ENCODE measurements at regions not wholly inside any gene's neighbourhood (a gene's known extent, or its start where the extent isn't known, plus 50 kb on each side); places are given as distances from the start of the nearest gene placed in this dataset.
"Not testable (repeated sequence)": the region's sequence is repeated elsewhere in the genome, so short reads cannot be mapped to it uniquely, and the experiment has no call there.

GRCh38 chr15:20307137-20307536 lies 234.5 kb downstream of the GOLGA6L6 start:
- H3K79me2 ChIP-seq (ENCODE audit: insufficient read depth); H3K9me3 ChIP-seq; POLR2A ChIA-PET; H3K9me2 ChIP-seq; H3K4me2 ChIP-seq; H4K20me1 ChIP-seq (ENCODE audit: insufficient read depth); H3K36me3 ChIP-seq (replicated peaks in 1 of 2; ENCODE audit: control insufficient read depth in 1 of 2, insufficient read depth in 2 of 2, low read length in 1 of 2); H3K9ac ChIP-seq; H3F3A ChIP-seq (replicated peaks; ENCODE audit: insufficient read depth); H3K27ac ChIP-seq (ENCODE audit: low read depth in 2 of 2, low read length in 1 of 2); DNase-seq; CTCF ChIA-PET; H3K4me1 ChIP-seq (ENCODE audit: control insufficient read depth in 1 of 2, insufficient read depth in 2 of 2, low read depth in 1 of 2, low read length in 1 of 2); H3K4me3 ChIP-seq (ENCODE audit: low read depth in 2 of 2, low read length in 1 of 2); H3K27me3 ChIP-seq (ENCODE audit: insufficient read depth); H2AFZ ChIP-seq (ENCODE audit: low read depth): not testable (repeated sequence)
- WGBS (ENCODE audit: low lambda C conversion rate): 0% methylated on average over 1 of the region's 1 CpG

- POLR2A ChIA-PET; H3K9ac ChIP-seq; H3K27ac ChIP-seq (ENCODE audit: low read depth in 2 of 2, low read length in 1 of 2); H3K79me2 ChIP-seq (ENCODE audit: insufficient read depth); H3K9me2 ChIP-seq; DNase-seq; H3K27me3 ChIP-seq (ENCODE audit: insufficient read depth); H4K20me1 ChIP-seq (ENCODE audit: insufficient read depth); H3K9me3 ChIP-seq; CTCF ChIA-PET; H3K4me2 ChIP-seq; H3K4me3 ChIP-seq (ENCODE audit: low read depth in 2 of 2, low read length in 1 of 2); H3K4me1 ChIP-seq (ENCODE audit: control insufficient read depth in 1 of 2, insufficient read depth in 2 of 2, low read depth in 1 of 2, low read length in 1 of 2); H3K36me3 ChIP-seq (replicated peaks in 1 of 2; ENCODE audit: control insufficient read depth in 1 of 2, insufficient read depth in 2 of 2, low read length in 1 of 2); H2AFZ ChIP-seq (ENCODE audit: low read depth); H3F3A ChIP-seq (replicated peaks; ENCODE audit: insufficient read depth): not testable (repeated sequence)
- 4% methylated on average over 3 of the region's 3 CpGs for WGBS (ENCODE audit: low lambda C conversion rate)
Observed at GRCh38 chr15:20306497-20307106, 235.0 kb downstream of the GOLGA6L6 start.

GRCh38 chr15:20305912-20306311 lies 235.7 kb downstream of the GOLGA6L6 start:
- H3F3A ChIP-seq (replicated peaks; ENCODE audit: insufficient read depth); H3K79me2 ChIP-seq (ENCODE audit: insufficient read depth); POLR2A ChIA-PET; H3K4me2 ChIP-seq; H3K36me3 ChIP-seq (replicated peaks in 1 of 2; ENCODE audit: control insufficient read depth in 1 of 2, insufficient read depth in 2 of 2, low read length in 1 of 2); CTCF ChIA-PET; H3K9me2 ChIP-seq; H3K9ac ChIP-seq; H3K27me3 ChIP-seq (ENCODE audit: insufficient read depth); H3K27ac ChIP-seq (ENCODE audit: low read depth in 2 of 2, low read length in 1 of 2); H2AFZ ChIP-seq (ENCODE audit: low read depth); H3K4me1 ChIP-seq (ENCODE audit: control insufficient read depth in 1 of 2, insufficient read depth in 2 of 2, low read depth in 1 of 2, low read length in 1 of 2); H4K20me1 ChIP-seq (ENCODE audit: insufficient read depth); H3K9me3 ChIP-seq; H3K4me3 ChIP-seq (ENCODE audit: low read depth in 2 of 2, low read length in 1 of 2); DNase-seq: not testable (repeated sequence)
- 7% methylated on average over 5 of the region's 7 CpGs for WGBS (ENCODE audit: low lambda C conversion rate)

GRCh38 chr15:20305015-20305465 lies 236.6 kb downstream of the GOLGA6L6 start:
- H3K4me2 ChIP-seq; H3K9me3 ChIP-seq; DNase-seq; H3F3A ChIP-seq (replicated peaks; ENCODE audit: insufficient read depth); H3K4me3 ChIP-seq (ENCODE audit: low read depth in 2 of 2, low read length in 1 of 2); POLR2A ChIA-PET; H3K9ac ChIP-seq; H3K9me2 ChIP-seq; H3K27ac ChIP-seq (ENCODE audit: low read depth in 2 of 2, low read length in 1 of 2); CTCF ChIA-PET; H3K27me3 ChIP-seq (ENCODE audit: insufficient read depth); H3K79me2 ChIP-seq (ENCODE audit: insufficient read depth); H4K20me1 ChIP-seq (ENCODE audit: insufficient read depth); H2AFZ ChIP-seq (ENCODE audit: low read depth); H3K36me3 ChIP-seq (replicated peaks in 1 of 2; ENCODE audit: control insufficient read depth in 1 of 2, insufficient read depth in 2 of 2, low read length in 1 of 2); H3K4me1 ChIP-seq (ENCODE audit: control insufficient read depth in 1 of 2, insufficient read depth in 2 of 2, low read depth in 1 of 2, low read length in 1 of 2): not testable (repeated sequence)
- 43% methylated on average over 6 of the region's 6 CpGs for WGBS (ENCODE audit: low lambda C conversion rate)

GRCh38 chr15:20304282-20305014 lies 237.2 kb downstream of the GOLGA6L6 start:
- not testable (repeated sequence) for H3F3A ChIP-seq (replicated peaks; ENCODE audit: insufficient read depth)

DNA sequence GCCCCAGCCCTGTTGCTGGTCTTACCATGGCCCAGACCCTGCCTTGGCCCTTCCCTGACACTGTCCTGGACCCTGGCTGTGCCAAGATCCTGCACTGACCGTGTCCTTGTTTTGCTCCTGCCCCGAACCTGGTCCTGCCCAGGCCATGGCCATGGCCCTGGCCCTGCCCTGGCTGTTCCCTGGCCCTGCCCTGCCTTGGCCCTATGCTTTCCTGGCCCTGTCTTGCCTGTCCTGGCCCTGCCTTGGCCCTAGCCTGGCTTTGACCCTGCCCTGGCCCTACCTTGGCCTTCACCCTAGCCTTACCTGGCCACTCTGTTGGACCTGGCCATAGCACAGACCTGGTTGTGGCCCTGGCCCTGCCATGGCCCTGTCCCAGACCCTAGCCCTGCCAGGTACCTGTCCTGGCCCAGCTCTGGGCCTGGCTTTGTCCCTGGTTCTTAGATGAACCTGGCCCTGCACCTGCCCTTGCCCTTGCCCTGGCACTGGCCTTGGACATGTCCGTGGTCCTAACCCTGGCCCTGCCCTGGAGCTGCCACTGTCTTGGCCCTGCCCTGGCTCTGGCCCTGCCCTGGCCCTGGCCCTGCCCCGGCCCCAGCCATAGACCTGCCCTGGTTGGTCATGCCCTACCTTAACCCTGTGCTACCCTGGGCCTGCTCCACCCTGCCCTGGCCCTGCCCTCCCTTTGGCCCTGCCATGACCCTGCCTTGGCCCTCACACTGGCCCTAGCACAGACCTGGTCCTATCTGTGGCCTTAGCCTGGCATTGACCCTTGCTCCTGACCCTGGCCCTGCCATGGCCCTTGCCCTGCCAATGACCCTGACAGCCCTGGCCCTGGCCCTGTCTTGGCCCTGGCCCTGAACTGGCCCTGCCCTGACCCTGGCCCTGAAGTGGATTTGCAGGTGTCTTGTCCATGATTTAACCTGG lies 238.1 kb downstream of the GOLGA6L6 start:
- H3K9me2 ChIP-seq; H3K9ac ChIP-seq; H2AFZ ChIP-seq (ENCODE audit: low read depth); H3F3A ChIP-seq (replicated peaks; ENCODE audit: insufficient read depth); H3K27ac ChIP-seq (ENCODE audit: low read depth in 2 of 2, low read length in 1 of 2); H3K9me3 ChIP-seq; H4K20me1 ChIP-seq (ENCODE audit: insufficient read depth); H3K4me1 ChIP-seq (ENCODE audit: control insufficient read depth in 1 of 2, insufficient read depth in 2 of 2, low read depth in 1 of 2, low read length in 1 of 2); H3K4me2 ChIP-seq; POLR2A ChIA-PET; H3K4me3 ChIP-seq (ENCODE audit: low read depth in 2 of 2, low read length in 1 of 2); DNase-seq; H3K79me2 ChIP-seq (ENCODE audit: insufficient read depth); CTCF ChIA-PET; H3K27me3 ChIP-seq (ENCODE audit: insufficient read depth); H3K36me3 ChIP-seq (replicated peaks in 1 of 2; ENCODE audit: control insufficient read depth in 1 of 2, insufficient read depth in 2 of 2, low read length in 1 of 2): not testable (repeated sequence)
- WGBS (ENCODE audit: low lambda C conversion rate): 3% methylated on average over 3 of the region's 4 CpGs

More at GRCh38 chr15:20304282-20305014, 237.2 kb downstream of the GOLGA6L6 start:
- POLR2A ChIA-PET; H3K9ac ChIP-seq; H2AFZ ChIP-seq (ENCODE audit: low read depth); H3K9me3 ChIP-seq; H3K79me2 ChIP-seq (ENCODE audit: insufficient read depth); H3K4me3 ChIP-seq (ENCODE audit: low read depth in 2 of 2, low read length in 1 of 2); CTCF ChIA-PET; H4K20me1 ChIP-seq (ENCODE audit: insufficient read depth); DNase-seq; H3K27me3 ChIP-seq (ENCODE audit: insufficient read depth); H3K9me2 ChIP-seq; H3K4me2 ChIP-seq; H3K4me1 ChIP-seq (ENCODE audit: control insufficient read depth in 1 of 2, insufficient read depth in 2 of 2, low read depth in 1 of 2, low read length in 1 of 2); H3K36me3 ChIP-seq (replicated peaks in 1 of 2; ENCODE audit: control insufficient read depth in 1 of 2, insufficient read depth in 2 of 2, low read length in 1 of 2); H3K27ac ChIP-seq (ENCODE audit: low read depth in 2 of 2, low read length in 1 of 2): not testable (repeated sequence)
- WGBS (ENCODE audit: low lambda C conversion rate): 16% methylated on average over 7 of the region's 10 CpGs
